ENCODE measurements at regions not wholly inside any gene's neighbourhood (a gene's known extent, or its start where the extent isn't known, plus 50 kb on each side); places are given as distances from the start of the nearest gene placed in this dataset.

DNA sequence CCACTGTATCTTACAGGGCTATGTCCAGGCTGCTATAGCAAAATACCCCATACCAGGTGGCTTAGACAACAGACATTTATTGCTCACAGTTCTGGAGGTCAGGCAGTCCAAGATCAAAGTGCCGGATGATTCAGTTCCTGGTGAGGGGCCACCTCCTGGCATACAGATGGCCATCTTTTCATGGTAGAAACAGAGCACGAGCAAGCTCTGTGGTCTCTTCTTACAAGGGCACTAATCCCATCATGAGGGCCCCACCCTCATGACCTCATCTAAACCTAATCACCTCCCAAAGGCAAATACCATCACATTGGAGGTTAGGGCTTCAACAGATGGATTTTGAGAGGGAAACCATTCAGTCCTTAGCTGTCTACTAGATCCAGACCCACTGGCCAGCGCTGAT lies 117.4 kb upstream of the NECTIN1 start:
- no peak for TF ChIP-seq EZH2 (IDR thresholded peaks at IDR 0.05; ENCODE audit: low read depth)
- TF ChIP-seq, protein P1, sequence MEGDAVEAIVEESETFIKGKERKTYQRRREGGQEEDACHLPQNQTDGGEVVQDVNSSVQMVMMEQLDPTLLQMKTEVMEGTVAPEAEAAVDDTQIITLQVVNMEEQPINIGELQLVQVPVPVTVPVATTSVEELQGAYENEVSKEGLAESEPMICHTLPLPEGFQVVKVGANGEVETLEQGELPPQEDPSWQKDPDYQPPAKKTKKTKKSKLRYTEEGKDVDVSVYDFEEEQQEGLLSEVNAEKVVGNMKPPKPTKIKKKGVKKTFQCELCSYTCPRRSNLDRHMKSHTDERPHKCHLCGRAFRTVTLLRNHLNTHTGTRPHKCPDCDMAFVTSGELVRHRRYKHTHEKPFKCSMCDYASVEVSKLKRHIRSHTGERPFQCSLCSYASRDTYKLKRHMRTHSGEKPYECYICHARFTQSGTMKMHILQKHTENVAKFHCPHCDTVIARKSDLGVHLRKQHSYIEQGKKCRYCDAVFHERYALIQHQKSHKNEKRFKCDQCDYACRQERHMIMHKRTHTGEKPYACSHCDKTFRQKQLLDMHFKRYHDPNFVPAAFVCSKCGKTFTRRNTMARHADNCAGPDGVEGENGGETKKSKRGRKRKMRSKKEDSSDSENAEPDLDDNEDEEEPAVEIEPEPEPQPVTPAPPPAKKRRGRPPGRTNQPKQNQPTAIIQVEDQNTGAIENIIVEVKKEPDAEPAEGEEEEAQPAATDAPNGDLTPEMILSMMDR (conservative IDR thresholded peaks at IDR 0.05), result no peak
